Endodermal cell (in vitro differentiated cells): ENCODE measurements at regions not wholly inside any gene's neighbourhood (a gene's known extent, or its start where the extent isn't known, plus 50 kb on each side); places are given as distances from the start of the nearest gene placed in this dataset.

Experiments used
- DNase-seq: peaks from one replicate; pipeline ENCODE4 v3.0.0-alpha.2; 2017
- H3K27ac ChIP-seq: 2 replicates; pipeline ENCODE4 v1.5.1; 2013; ENCODE audit warnings: mild to moderate bottlenecking, low read depth, low read length, moderate library complexity
- H3K27me3 ChIP-seq: 2 replicates; pipeline ENCODE4 v1.6.1; 2013; ENCODE audit warnings: mild to moderate bottlenecking, low read length, moderate library complexity; ENCODE audit not compliant: insufficient read depth, control insufficient read depth, poor library complexity, severe bottlenecking
- H3K36me3 ChIP-seq: 2 replicates; pipeline ENCODE4 v1.7.0; 2013; ENCODE audit warnings: mild to moderate bottlenecking, low read length, moderate library complexity; ENCODE audit not compliant: control insufficient read depth, insufficient read depth
- H3K4me1 ChIP-seq: one replicate; pipeline ENCODE4 v1.7.0; 2013; ENCODE audit warnings: low read length; ENCODE audit not compliant: control insufficient read depth, insufficient read depth
- H3K4me3 ChIP-seq: 2 replicates; pipeline ENCODE4 v1.5.1; 2013; ENCODE audit warnings: mild to moderate bottlenecking, low read length, moderate library complexity
- H3K9ac ChIP-seq: 2 replicates; pipeline ENCODE4 v1.6.1; 2013; ENCODE audit warnings: mild to moderate bottlenecking, low read length, moderate library complexity; ENCODE audit not compliant: poor library complexity, severe bottlenecking; ENCODE audit errors: extremely low read depth
- H3K9me3 ChIP-seq: 2 replicates; pipeline ENCODE4 v1.6.1; 2013; ENCODE audit warnings: mild to moderate bottlenecking, low read length, moderate library complexity; ENCODE audit not compliant: control insufficient read depth
- H3K27ac Mint-ChIP-seq: 2 replicates; pipeline ENCODE4 v1.8.0; 2020; ENCODE audit warnings: mixed read lengths
- H3K27me3 Mint-ChIP-seq: 2 replicates; pipeline ENCODE4 v1.8.0; 2021; ENCODE audit warnings: mild to moderate bottlenecking, mixed read lengths; ENCODE audit not compliant: insufficient read depth
- H3K36me3 Mint-ChIP-seq: 2 replicates; pipeline ENCODE4 v1.8.0; 2020; ENCODE audit warnings: low read depth, mixed read lengths
- H3K4me1 Mint-ChIP-seq: 2 replicates; pipeline ENCODE4 v1.8.0; 2020; ENCODE audit warnings: mixed read lengths
- H3K4me3 Mint-ChIP-seq: 2 replicates; pipeline ENCODE4 v1.8.0; 2020; ENCODE audit warnings: mild to moderate bottlenecking, moderate library complexity, mixed read lengths
- H3K9me3 Mint-ChIP-seq: 2 replicates; pipeline ENCODE4 v1.8.0; 2020; ENCODE audit warnings: mild to moderate bottlenecking, mixed read lengths
- CTCF ChIP-seq: fragments of 200-600 bp; sonication (generic); conservative IDR thresholded peaks from 2 replicates; pipeline ENCODE4 v1.5.0; 2021; ENCODE audit warnings: antibody characterized with exemption, mild to moderate bottlenecking
- WGBS, 2 experiments: methylation state at CpG; one replicate each; pipeline versions ENCODE4 v1.1.5 to v1.1.7; 2013; ENCODE audit warnings: missing lambda C conversion rate in 2 of 2, mixed read lengths in 1 of 2; ENCODE audit not compliant: insufficient coverage in 1 of 2, insufficient read length in 1 of 2; 5-methylcytosine and 5-hydroxymethylcytosine counted together

- Histone ChIP-seq H3K4me1 (peaks cover 6% of the 10 kb centered on the region), H3K9me3 (no peaks in the 10 kb centered on the region), H3K27ac (peak overlapping the region; percentile 63), H3K9ac (peak overlapping the region; percentile 25), H3K36me3 (no peaks in the 10 kb centered on the region), H3K27me3 (peaks cover 26% of the 10 kb centered on the region), H3K4me3 (peak overlapping the region; percentile 76)
- Mint-ChIP-seq H3K4me1 (peaks cover 13% of the 10 kb centered on the region), H3K36me3 (peaks cover 3% of the 10 kb centered on the region), H3K9me3 (no peaks in the 10 kb centered on the region), H3K27ac (peak overlapping the region; percentile 48), H3K27me3 (peaks cover 20% of the 10 kb centered on the region), H3K4me3 (peak overlapping the region; percentile 65)
- DNase-seq: peak; percentile 77
- 0 to 3% methylated on average over 27 to 54 of the region's 54 CpGs for WGBS, 2 experiments
- no peak for TF ChIP-seq CTCF
These were observed 263.6 kb downstream of the CTTN start for GRCh38 chr11:70661761-70662501.

- peaks cover 3% of the 10 kb centered on the region for H3K36me3 Mint-ChIP-seq
- H3K4me1 Mint-ChIP-seq: peaks cover 6% of the 10 kb centered on the region
- no peaks in the 10 kb centered on the region for H3K9me3 Mint-ChIP-seq
- H3K4me3 ChIP-seq: no peak overlapping the region
- no peaks in the 10 kb centered on the region for H3K36me3 ChIP-seq
- H3K4me1 ChIP-seq: peaks cover 6% of the 10 kb centered on the region
- peaks cover 26% of the 10 kb centered on the region for H3K27me3 ChIP-seq
- WGBS, 2 experiments: 57 to 70% methylated on average over 5 to 15 of the region's 15 CpGs
- no peak overlapping the region for H3K9ac ChIP-seq
- peaks cover 20% of the 10 kb centered on the region for H3K27me3 Mint-ChIP-seq
- no peak overlapping the region for H3K27ac Mint-ChIP-seq
- TF ChIP-seq CTCF: no peak
- H3K4me3 Mint-ChIP-seq: peak overlapping the region; percentile 65
- no peaks in the 10 kb centered on the region for H3K9me3 ChIP-seq
- H3K27ac ChIP-seq: no peak overlapping the region
- DNase-seq: peak; percentile 70
These were observed 264.4 kb downstream of the CTTN start for GRCh38 chr11:70662691-70663098.

GRCh38 chr11:70663815-70664214 is 265.5 kb downstream of the CTTN start:
- Mint-ChIP-seq H3K27me3 (peaks cover 22% of the 10 kb centered on the region), H3K4me1 (peaks cover 6% of the 10 kb centered on the region), H3K27ac (no peak overlapping the region), H3K9me3 (no peaks in the 10 kb centered on the region), H3K4me3 (no peak overlapping the region), H3K36me3 (peaks cover 3% of the 10 kb centered on the region)
- no peaks in the 10 kb centered on the region for H3K36me3 ChIP-seq
- 90 to 95% methylated on average over 4 to 5 of the region's 5 CpGs for WGBS, 2 experiments
- peaks cover 6% of the 10 kb centered on the region for H3K4me1 ChIP-seq
- no peak overlapping the region for H3K9ac ChIP-seq
- no peak overlapping the region for H3K4me3 ChIP-seq
- TF ChIP-seq CTCF: no peak
- peaks cover 26% of the 10 kb centered on the region for H3K27me3 ChIP-seq
- DNase-seq: no peak
- no peak overlapping the region for H3K27ac ChIP-seq
- no peaks in the 10 kb centered on the region for H3K9me3 ChIP-seq
